PC-9 (cell line): ENCODE measurements at regions not wholly inside any gene's neighbourhood (a gene's known extent, or its start where the extent isn't known, plus 50 kb on each side); places are given as distances from the start of the nearest gene placed in this dataset.

Source experiments
- CTCF ChIP-seq: fragments of 200-600 bp; sonication (generic); conservative IDR thresholded peaks from 2 replicates; pipeline ENCODE4 v1.6.1; 2017; ENCODE audit warnings: mixed run types, antibody characterized with exemption, mild to moderate bottlenecking, moderate library complexity
- EZH2 ChIP-seq: fragments of 200-600 bp; sonication (generic); IDR thresholded peaks from 2 replicates; pipeline ENCODE4 v1.8.0; 2017; ENCODE audit warnings: antibody characterized with exemption, low read depth

GRCh38 chr12:18850752-18851151 lies 112.8 kb downstream of the CAPZA3 start:
- TF ChIP-seq CTCF = no peak
- TF ChIP-seq EZH2 = no peak
